ENCODE measurements at regions not wholly inside any gene's neighbourhood (a gene's known extent, or its start where the extent isn't known, plus 50 kb on each side); places are given as distances from the start of the nearest gene placed in this dataset.

- no peak overlapping the region for H3K9ac ChIP-seq (ENCODE audit: low read depth, low read length, poor library complexity)
- no peak overlapping the region for H2AK5ac ChIP-seq (ENCODE audit: low read depth, low read length)
- no peak overlapping the region for H3K27ac ChIP-seq (replicated peaks; ENCODE audit: low read length)
- no peaks in the 10 kb centered on the region for H3K27me3 ChIP-seq (ENCODE audit: control insufficient read depth in 3 of 3, insufficient read depth in 3 of 3, low read depth in 1 of 3, low read length in 3 of 3)
- no peak overlapping the region for H3K4me2 ChIP-seq (ENCODE audit: insufficient read depth, low read length, poor library complexity, severe bottlenecking)
- no peak overlapping the region for H2BK5ac ChIP-seq (ENCODE audit: low read length)
- no peaks in the 10 kb centered on the region for H3K4me1 ChIP-seq (ENCODE audit: control insufficient read depth in 2 of 2, insufficient read depth in 1 of 2, low read depth in 1 of 2, low read length in 2 of 2)
- no peaks in the 10 kb centered on the region for H3K9me3 ChIP-seq (replicated peaks in 1 of 2; ENCODE audit: control insufficient read depth in 2 of 2, insufficient read depth in 1 of 2, low read depth in 1 of 2, low read length in 2 of 2)
- WGBS, 2 donors (ENCODE audit: extremely low coverage in 2 of 2, insufficient read length in 2 of 2, insufficient replicate concordance in 1 of 2): no CpG with 5 or more reads among the region's 5 CpGs
- H3K79me1 ChIP-seq (ENCODE audit: low read depth, low read length): no peaks in the 10 kb centered on the region
- H2BK12ac ChIP-seq (ENCODE audit: low read length): no peak overlapping the region
- no peak overlapping the region for H2AFZ ChIP-seq (ENCODE audit: low read length)
- H2BK15ac ChIP-seq (ENCODE audit: low read length): no peak overlapping the region
- no peak overlapping the region for H2BK120ac ChIP-seq (ENCODE audit: low read depth, low read length)
- no peak overlapping the region for H4K8ac ChIP-seq (ENCODE audit: low read depth, low read length)
- H3K36me3 ChIP-seq (replicated peaks in 1 of 2; ENCODE audit: control insufficient read depth in 2 of 2, insufficient read depth in 2 of 2, low read length in 2 of 2): no peaks in the 10 kb centered on the region
- H3K18ac ChIP-seq (ENCODE audit: low read length): no peak overlapping the region
- no peak overlapping the region for H3K4me3 ChIP-seq (ENCODE audit: low read length in 2 of 2)
- no peak overlapping the region for H3K14ac ChIP-seq (ENCODE audit: low read length)
- DNase-seq (ENCODE audit: low spot score): no peak
- no peak overlapping the region for H4K91ac ChIP-seq (ENCODE audit: low read depth, low read length, poor library complexity)
- no peak overlapping the region for H3K4ac ChIP-seq (ENCODE audit: low read length)
- H3K23ac ChIP-seq (ENCODE audit: low read depth, low read length, poor library complexity): no peak overlapping the region
Observed at GRCh38 chr10:126722726-126723125, 52.2 kb upstream of the C10orf90 start.

GRCh38 chr10:126723226-126723625 lies 52.7 kb upstream of the C10orf90 start:
- H3K27me3 ChIP-seq (ENCODE audit: control insufficient read depth in 3 of 3, insufficient read depth in 3 of 3, low read depth in 1 of 3, low read length in 3 of 3): no peaks in the 10 kb centered on the region
- WGBS, 2 donors (ENCODE audit: extremely low coverage in 2 of 2, insufficient read length in 2 of 2, insufficient replicate concordance in 1 of 2): no CpG with 5 or more reads among the region's 5 CpGs
- no peak overlapping the region for H3K4ac ChIP-seq (ENCODE audit: low read length)
- no peak overlapping the region for H3K14ac ChIP-seq (ENCODE audit: low read length)
- H3K4me1 ChIP-seq (ENCODE audit: control insufficient read depth in 2 of 2, insufficient read depth in 1 of 2, low read depth in 1 of 2, low read length in 2 of 2): no peaks in the 10 kb centered on the region
- H3K27ac ChIP-seq (replicated peaks; ENCODE audit: low read length): no peak overlapping the region
- no peak overlapping the region for H2BK12ac ChIP-seq (ENCODE audit: low read length)
- H3K9me3 ChIP-seq (replicated peaks in 1 of 2; ENCODE audit: control insufficient read depth in 2 of 2, insufficient read depth in 1 of 2, low read depth in 1 of 2, low read length in 2 of 2): no peaks in the 10 kb centered on the region
- no peaks in the 10 kb centered on the region for H3K79me1 ChIP-seq (ENCODE audit: low read depth, low read length)
- no peak overlapping the region for H3K4me2 ChIP-seq (ENCODE audit: insufficient read depth, low read length, poor library complexity, severe bottlenecking)
- H3K4me3 ChIP-seq (ENCODE audit: low read length in 2 of 2): no peak overlapping the region
- no peak overlapping the region for H2BK15ac ChIP-seq (ENCODE audit: low read length)
- H3K23ac ChIP-seq (ENCODE audit: low read depth, low read length, poor library complexity): no peak overlapping the region
- no peak overlapping the region for H2AFZ ChIP-seq (ENCODE audit: low read length)
- no peak overlapping the region for H3K9ac ChIP-seq (ENCODE audit: low read depth, low read length, poor library complexity)
- no peak overlapping the region for H2BK120ac ChIP-seq (ENCODE audit: low read depth, low read length)
- no peak for DNase-seq (ENCODE audit: low spot score)
- H2BK5ac ChIP-seq (ENCODE audit: low read length): no peak overlapping the region
- no peak overlapping the region for H4K8ac ChIP-seq (ENCODE audit: low read depth, low read length)
- no peak overlapping the region for H4K91ac ChIP-seq (ENCODE audit: low read depth, low read length, poor library complexity)
- H3K18ac ChIP-seq (ENCODE audit: low read length): no peak overlapping the region
- no peaks in the 10 kb centered on the region for H3K36me3 ChIP-seq (replicated peaks in 1 of 2; ENCODE audit: control insufficient read depth in 2 of 2, insufficient read depth in 2 of 2, low read length in 2 of 2)
- H2AK5ac ChIP-seq (ENCODE audit: low read depth, low read length): no peak overlapping the region

- WGBS, 2 donors (ENCODE audit: extremely low coverage in 2 of 2, insufficient read length in 2 of 2, insufficient replicate concordance in 1 of 2): no CpG with 5 or more reads among the region's 6 CpGs
- no peak overlapping the region for H3K4me3 ChIP-seq (ENCODE audit: low read length in 2 of 2)
Observed at GRCh38 chr10:126729314-126729870, 58.9 kb upstream of the C10orf90 start.

GRCh38 chr10:126730856-126731609 lies 60.5 kb upstream of the C10orf90 start:
- H4K91ac ChIP-seq (ENCODE audit: low read depth, low read length, poor library complexity): no peak overlapping the region
- H3K36me3 ChIP-seq (replicated peaks in 1 of 2; ENCODE audit: control insufficient read depth in 2 of 2, insufficient read depth in 2 of 2, low read length in 2 of 2): no peaks in the 10 kb centered on the region
- no peak overlapping the region for H3K9ac ChIP-seq (ENCODE audit: low read depth, low read length, poor library complexity)
- no CpG with 5 or more reads among the region's 4 CpGs for WGBS, 2 donors (ENCODE audit: extremely low coverage in 2 of 2, insufficient read length in 2 of 2, insufficient replicate concordance in 1 of 2)
- no peak overlapping the region for H3K4me3 ChIP-seq (ENCODE audit: low read length in 2 of 2)
- no peak overlapping the region for H3K23ac ChIP-seq (ENCODE audit: low read depth, low read length, poor library complexity)
- H3K14ac ChIP-seq (ENCODE audit: low read length): no peak overlapping the region
- no peak overlapping the region for H3K4me2 ChIP-seq (ENCODE audit: insufficient read depth, low read length, poor library complexity, severe bottlenecking)
- H3K18ac ChIP-seq (ENCODE audit: low read length): no peak overlapping the region
- peaks cover 0 to 4% of the 10 kb centered on the region in 2 donors for H3K4me1 ChIP-seq (ENCODE audit: control insufficient read depth in 2 of 2, insufficient read depth in 1 of 2, low read depth in 1 of 2, low read length in 2 of 2)
- no peaks in the 10 kb centered on the region for H3K9me3 ChIP-seq (replicated peaks in 1 of 2; ENCODE audit: control insufficient read depth in 2 of 2, insufficient read depth in 1 of 2, low read depth in 1 of 2, low read length in 2 of 2)
- no peak overlapping the region for H2BK5ac ChIP-seq (ENCODE audit: low read length)
- no peak overlapping the region for H2BK15ac ChIP-seq (ENCODE audit: low read length)
- H2BK120ac ChIP-seq (ENCODE audit: low read depth, low read length): no peak overlapping the region
- H4K8ac ChIP-seq (ENCODE audit: low read depth, low read length): no peak overlapping the region
- no peak overlapping the region for H2AK5ac ChIP-seq (ENCODE audit: low read depth, low read length)
- H3K27me3 ChIP-seq (ENCODE audit: control insufficient read depth in 3 of 3, insufficient read depth in 3 of 3, low read depth in 1 of 3, low read length in 3 of 3): no peaks in the 10 kb centered on the region
- no peak overlapping the region for H3K4ac ChIP-seq (ENCODE audit: low read length)
- no peak overlapping the region for H2AFZ ChIP-seq (ENCODE audit: low read length)
- H2BK12ac ChIP-seq (ENCODE audit: low read length): no peak overlapping the region
- DNase-seq (ENCODE audit: low spot score): no peak
- H3K27ac ChIP-seq (replicated peaks; ENCODE audit: low read length): no peak overlapping the region
- H3K79me1 ChIP-seq (ENCODE audit: low read depth, low read length): no peaks in the 10 kb centered on the region

More at GRCh38 chr10:126729314-126729870, 58.9 kb upstream of the C10orf90 start:
- no peak overlapping the region for H3K18ac ChIP-seq (ENCODE audit: low read length)
- H3K9ac ChIP-seq (ENCODE audit: low read depth, low read length, poor library complexity): no peak overlapping the region
- H2AFZ ChIP-seq (ENCODE audit: low read length): no peak overlapping the region
- H2BK120ac ChIP-seq (ENCODE audit: low read depth, low read length): no peak overlapping the region
- no peak overlapping the region for H4K91ac ChIP-seq (ENCODE audit: low read depth, low read length, poor library complexity)
- peaks cover 0 to 4% of the 10 kb centered on the region in 2 donors for H3K4me1 ChIP-seq (ENCODE audit: control insufficient read depth in 2 of 2, insufficient read depth in 1 of 2, low read depth in 1 of 2, low read length in 2 of 2)
- H2AK5ac ChIP-seq (ENCODE audit: low read depth, low read length): no peak overlapping the region
- H3K9me3 ChIP-seq (replicated peaks in 1 of 2; ENCODE audit: control insufficient read depth in 2 of 2, insufficient read depth in 1 of 2, low read depth in 1 of 2, low read length in 2 of 2): no peaks in the 10 kb centered on the region
- H3K4me2 ChIP-seq (ENCODE audit: insufficient read depth, low read length, poor library complexity, severe bottlenecking): no peak overlapping the region
- H2BK12ac ChIP-seq (ENCODE audit: low read length): no peak overlapping the region
- no peak overlapping the region for H3K27ac ChIP-seq (replicated peaks; ENCODE audit: low read length)
- no peaks in the 10 kb centered on the region for H3K27me3 ChIP-seq (ENCODE audit: control insufficient read depth in 3 of 3, insufficient read depth in 3 of 3, low read depth in 1 of 3, low read length in 3 of 3)
- no peak for DNase-seq (ENCODE audit: low spot score)
- no peaks in the 10 kb centered on the region for H3K79me1 ChIP-seq (ENCODE audit: low read depth, low read length)
- H3K23ac ChIP-seq (ENCODE audit: low read depth, low read length, poor library complexity): no peak overlapping the region
- no peak overlapping the region for H3K4ac ChIP-seq (ENCODE audit: low read length)
- no peak overlapping the region for H3K14ac ChIP-seq (ENCODE audit: low read length)
- H2BK15ac ChIP-seq (ENCODE audit: low read length): no peak overlapping the region
- no peak overlapping the region for H2BK5ac ChIP-seq (ENCODE audit: low read length)
- H4K8ac ChIP-seq (ENCODE audit: low read depth, low read length): no peak overlapping the region
- no peaks in the 10 kb centered on the region for H3K36me3 ChIP-seq (replicated peaks in 1 of 2; ENCODE audit: control insufficient read depth in 2 of 2, insufficient read depth in 2 of 2, low read length in 2 of 2)

All from neuronal stem cell (in vitro differentiated cells).